MM.1S (cell line): ENCODE measurements at regions not wholly inside any gene's neighbourhood (a gene's known extent, or its start where the extent isn't known, plus 50 kb on each side); places are given as distances from the start of the nearest gene placed in this dataset.
"Not testable (repeated sequence)": the region's sequence is repeated elsewhere in the genome, so short reads cannot be mapped to it uniquely, and the experiment has no call there.

Experiments used
- DNase-seq: peaks from one replicate; pipeline ENCODE4 v3.0.0-alpha.2; 2015
- H2AFZ ChIP-seq: fragments of 300-600 bp; sonication (generic); 2 replicates; pipeline ENCODE4 v1.6.0; 2016; ENCODE audit warnings: antibody characterized with exemption, low read length
- H3F3A ChIP-seq: fragments of 300-600 bp; sonication (generic); 2 replicates; pipeline ENCODE4 v1.6.1; 2016; ENCODE audit warnings: mild to moderate bottlenecking, antibody characterized with exemption, low read length, moderate library complexity, mixed read lengths; ENCODE audit not compliant: insufficient read depth
- H3K27ac ChIP-seq: fragments of 300-600 bp; sonication (generic); 2 replicates; pipeline ENCODE4 v1.5.1; 2016; ENCODE audit warnings: mild to moderate bottlenecking, low read length
- H3K27me3 ChIP-seq: fragments of 300-600 bp; sonication (generic); replicated peaks from 2 replicates; pipeline ENCODE4 v1.6.0; 2016; ENCODE audit warnings: low read length; ENCODE audit not compliant: insufficient read depth
- H3K36me3 ChIP-seq: fragments of 300-600 bp; sonication (generic); replicated peaks from 2 replicates; pipeline ENCODE4 v1.6.1; 2016; ENCODE audit warnings: mild to moderate bottlenecking, low read length, mixed read lengths; ENCODE audit not compliant: insufficient read depth
- H3K4me1 ChIP-seq: fragments of 300-600 bp; sonication (generic); 2 replicates; pipeline ENCODE4 v1.6.1; 2016; ENCODE audit warnings: low read length, mixed read lengths
- H3K4me2 ChIP-seq: fragments of 300-600 bp; sonication (generic); 2 replicates; pipeline ENCODE4 v1.6.0; 2016; ENCODE audit warnings: low read depth, low read length
- H3K4me3 ChIP-seq: fragments of 300-600 bp; sonication (generic); 2 replicates; pipeline ENCODE4 v1.5.1; 2016; ENCODE audit warnings: low read length, mixed read lengths
- H3K79me2 ChIP-seq: fragments of 300-600 bp; sonication (generic); 2 replicates; pipeline ENCODE4 v1.6.1; 2016; ENCODE audit warnings: mixed run types, low read length, mixed read lengths
- H3K9ac ChIP-seq: fragments of 300-600 bp; sonication (generic); 2 replicates; pipeline ENCODE4 v1.6.1; 2016; ENCODE audit warnings: low read length, mixed read lengths
- H3K9me2 ChIP-seq: fragments of 300-600 bp; sonication (generic); replicated peaks from 2 replicates; pipeline ENCODE4 v1.6.1; 2016; ENCODE audit warnings: mild to moderate bottlenecking, low read length, mixed read lengths; ENCODE audit not compliant: insufficient read depth
- H3K9me3 ChIP-seq: fragments of 300-600 bp; sonication (generic); replicated peaks from 2 replicates; pipeline ENCODE4 v1.6.1; 2016; ENCODE audit warnings: mild to moderate bottlenecking, low read length, mixed read lengths; ENCODE audit not compliant: insufficient read depth
- H4K20me1 ChIP-seq: fragments of 300-600 bp; sonication (generic); 2 replicates; pipeline ENCODE4 v1.6.1; 2016; ENCODE audit warnings: mild to moderate bottlenecking, low read length, moderate library complexity, mixed read lengths; ENCODE audit not compliant: insufficient read depth
- CTCF ChIP-seq: fragments of 300-600 bp; sonication (generic); IDR thresholded peaks from 2 replicates; pipeline ENCODE4 v1.5.1; 2016; ENCODE audit warnings: antibody characterized with exemption, low read length, mixed read lengths
- EZH2 ChIP-seq: fragments of 300-600 bp; sonication (generic); optimal IDR thresholded peaks from 2 replicates; pipeline ENCODE3; 2017; ENCODE audit warnings: low read depth, mild to moderate bottlenecking, antibody characterized with exemption, low read length, mixed read lengths
- EZH2phosphoT487 ChIP-seq: fragments of 300-600 bp; sonication (generic); IDR thresholded peaks from 2 replicates; pipeline ENCODE4 v1.6.1; 2018; ENCODE audit warnings: antibody characterized with exemption, low read length

DNA sequence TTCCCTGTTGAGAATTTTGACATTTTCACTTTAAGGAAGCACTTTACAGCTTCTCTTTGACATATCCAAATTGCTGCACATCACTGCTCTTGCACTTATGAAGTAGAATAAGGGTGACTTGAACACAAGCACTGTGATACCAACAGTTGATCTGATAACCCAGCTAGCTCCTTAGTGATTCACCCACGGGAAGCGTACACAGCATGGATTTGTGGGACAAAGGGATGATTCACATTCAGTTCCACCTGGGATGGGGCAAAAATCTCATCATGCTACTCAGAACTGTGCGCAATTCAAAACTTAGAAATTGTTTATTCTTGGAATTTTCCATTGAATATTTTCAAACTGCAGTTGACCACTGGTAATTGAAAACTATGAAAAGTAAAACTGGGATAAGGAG, 1565.5 kb upstream of the CDH9 start:
- no peaks in the 10 kb centered on the region for H4K20me1 ChIP-seq
- H3K27me3 ChIP-seq, result no peaks in the 10 kb centered on the region
- no peaks in the 10 kb centered on the region for H3K79me2 ChIP-seq
- no peaks in the 10 kb centered on the region for H3F3A ChIP-seq
- H3K27ac ChIP-seq, result no peak overlapping the region
- no peak overlapping the region for H2AFZ ChIP-seq
- DNase-seq, result no peak
- no peak overlapping the region for H3K4me2 ChIP-seq
- no peak overlapping the region for H3K9ac ChIP-seq
- no peaks in the 10 kb centered on the region for H3K9me2 ChIP-seq
- no peaks in the 10 kb centered on the region for H3K36me3 ChIP-seq
- no peak for TF ChIP-seq EZH2
- TF ChIP-seq EZH2phosphoT487, result no peak
- no peak for TF ChIP-seq CTCF
- H3K4me3 ChIP-seq, result no peak overlapping the region
- H3K4me1 ChIP-seq, result no peaks in the 10 kb centered on the region
- no peaks in the 10 kb centered on the region for H3K9me3 ChIP-seq

GRCh38 chr5:28602429-28602828, 1564.0 kb upstream of the CDH9 start:
- H3K9ac ChIP-seq, result no peak overlapping the region
- no peaks in the 10 kb centered on the region for H4K20me1 ChIP-seq
- no peaks in the 10 kb centered on the region for H3K9me3 ChIP-seq
- no peak overlapping the region for H2AFZ ChIP-seq
- no peaks in the 10 kb centered on the region for H3K4me1 ChIP-seq
- TF ChIP-seq EZH2phosphoT487 (no peak), CTCF (no peak), EZH2 (no peak)
- no peak overlapping the region for H3K4me3 ChIP-seq
- no peaks in the 10 kb centered on the region for H3F3A ChIP-seq
- no peak overlapping the region for H3K27ac ChIP-seq
- no peaks in the 10 kb centered on the region for H3K79me2 ChIP-seq
- H3K36me3 ChIP-seq, result no peaks in the 10 kb centered on the region
- DNase-seq, result no peak
- no peaks in the 10 kb centered on the region for H3K27me3 ChIP-seq
- no peaks in the 10 kb centered on the region for H3K9me2 ChIP-seq
- H3K4me2 ChIP-seq, result no peak overlapping the region

DNA sequence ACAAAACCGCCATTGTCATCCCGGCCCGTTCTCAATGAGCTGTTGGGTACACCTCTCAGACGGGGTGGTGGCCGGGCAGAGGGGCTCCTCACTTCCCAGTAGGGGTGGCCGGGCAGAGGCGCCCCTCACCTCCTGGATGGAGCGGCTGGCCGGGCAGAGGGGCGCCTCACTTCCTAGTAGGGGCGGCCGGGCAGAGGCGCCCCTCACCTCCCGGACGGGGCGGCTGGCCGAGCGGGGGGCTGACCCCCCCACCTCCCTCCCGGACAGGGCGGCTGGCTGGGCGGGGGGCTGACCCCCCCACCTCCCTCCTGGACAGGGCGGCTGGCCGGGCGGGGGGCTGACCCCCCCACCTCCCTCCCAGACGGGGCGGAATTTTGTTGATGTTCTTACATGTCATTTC, 1558.3 kb upstream of the CDH9 start:
- H3K4me3 ChIP-seq, result not testable (repeated sequence)

DNA sequence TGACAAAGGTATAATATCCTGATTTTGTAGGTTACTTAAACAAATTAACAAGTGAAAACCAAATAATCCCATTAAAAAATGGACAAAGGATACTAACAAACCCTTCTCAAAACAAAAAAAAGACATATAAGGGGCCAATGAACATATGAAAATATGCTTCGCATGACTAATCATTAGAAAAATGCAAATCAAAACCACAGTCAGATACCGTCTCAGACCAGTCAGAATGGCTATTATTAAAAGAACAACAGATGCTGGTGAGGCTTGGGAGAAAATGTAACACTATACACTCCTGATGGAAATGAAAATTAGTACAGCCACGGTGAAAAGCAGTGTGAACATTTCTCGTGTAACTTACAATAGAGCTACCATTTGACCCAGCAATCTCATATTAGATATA, 1542.2 kb upstream of the CDH9 start:
- Histone ChIP-seq H3F3A (no peaks in the 10 kb centered on the region), H4K20me1 (no peaks in the 10 kb centered on the region), H3K27ac (no peak overlapping the region), H3K36me3 (no peaks in the 10 kb centered on the region), H3K4me2 (no peak overlapping the region), H3K9me3 (no peaks in the 10 kb centered on the region), H3K9ac (no peak overlapping the region), H2AFZ (no peak overlapping the region), H3K4me1 (no peaks in the 10 kb centered on the region), H3K9me2 (no peaks in the 10 kb centered on the region), H3K79me2 (no peaks in the 10 kb centered on the region), H3K4me3 (no peak overlapping the region), H3K27me3 (no peaks in the 10 kb centered on the region)
- TF ChIP-seq CTCF, result no peak
- no peak for DNase-seq

More for the DNA sequence above, 1558.3 kb upstream of the CDH9 start:
- not testable (repeated sequence) for H3K27ac ChIP-seq, H2AFZ ChIP-seq, H3K36me3 ChIP-seq, H4K20me1 ChIP-seq, H3K4me2 ChIP-seq, H3F3A ChIP-seq, DNase-seq, H3K9me2 ChIP-seq, H3K9ac ChIP-seq, H3K4me1 ChIP-seq, H3K27me3 ChIP-seq, H3K9me3 ChIP-seq, H3K79me2 ChIP-seq
